Neuron (in vitro differentiated cells): ENCODE measurements at regions not wholly inside any gene's neighbourhood (a gene's known extent, or its start where the extent isn't known, plus 50 kb on each side); places are given as distances from the start of the nearest gene placed in this dataset.

Experiments
- H2AFZ ChIP-seq: one replicate; pipeline ENCODE4 v1.6.1; 2013; ENCODE audit warnings: low read depth, mild to moderate bottlenecking, inconsistent platforms, low read length, moderate library complexity
- H3K27me3 ChIP-seq: one replicate; pipeline ENCODE4 v1.6.1; 2013; ENCODE audit warnings: low read length; ENCODE audit not compliant: insufficient read depth
- H3K36me3 ChIP-seq: one replicate; pipeline ENCODE4 v1.6.1; 2013; ENCODE audit warnings: low read length; ENCODE audit not compliant: insufficient read depth
- H3K4me1 ChIP-seq: one replicate; pipeline ENCODE4 v1.6.1; 2013; ENCODE audit warnings: low read length; ENCODE audit not compliant: insufficient read depth
- H3K4me3 ChIP-seq: 2 replicates; pipeline ENCODE4 v1.5.1; 2013; ENCODE audit warnings: mild to moderate bottlenecking, low read length, moderate library complexity
- H3K9me3 ChIP-seq: one replicate; pipeline ENCODE4 v1.6.1; 2013; ENCODE audit warnings: low read length

DNA sequence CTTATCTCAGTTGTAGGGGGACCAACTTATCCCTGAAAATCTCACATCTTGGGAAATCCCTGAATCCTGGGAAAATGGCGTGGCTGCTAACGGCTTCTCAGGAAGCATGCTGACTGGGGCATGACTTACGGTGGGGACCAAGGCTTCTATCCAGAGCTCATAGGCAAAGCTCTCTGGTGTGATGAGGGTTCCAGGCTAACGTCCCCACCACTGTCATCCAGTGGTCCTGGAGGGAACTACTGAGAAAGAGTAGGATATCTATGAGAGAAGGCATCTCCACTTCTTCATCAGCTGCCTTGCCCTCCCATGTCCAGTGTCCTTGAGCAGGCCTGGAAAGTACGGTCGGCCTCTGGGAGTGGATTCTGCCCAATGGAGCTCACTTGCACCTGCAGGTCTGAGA, 210.4 kb upstream of the B3GAT1 start:
- H3K4me3 ChIP-seq: no peak overlapping the region
- H3K9me3 ChIP-seq: no peaks in the 10 kb centered on the region
- no peaks in the 10 kb centered on the region for H3K36me3 ChIP-seq
- no peak overlapping the region for H2AFZ ChIP-seq
- H3K4me1 ChIP-seq: no peaks in the 10 kb centered on the region
- peaks cover 5% of the 10 kb centered on the region for H3K27me3 ChIP-seq

DNA sequence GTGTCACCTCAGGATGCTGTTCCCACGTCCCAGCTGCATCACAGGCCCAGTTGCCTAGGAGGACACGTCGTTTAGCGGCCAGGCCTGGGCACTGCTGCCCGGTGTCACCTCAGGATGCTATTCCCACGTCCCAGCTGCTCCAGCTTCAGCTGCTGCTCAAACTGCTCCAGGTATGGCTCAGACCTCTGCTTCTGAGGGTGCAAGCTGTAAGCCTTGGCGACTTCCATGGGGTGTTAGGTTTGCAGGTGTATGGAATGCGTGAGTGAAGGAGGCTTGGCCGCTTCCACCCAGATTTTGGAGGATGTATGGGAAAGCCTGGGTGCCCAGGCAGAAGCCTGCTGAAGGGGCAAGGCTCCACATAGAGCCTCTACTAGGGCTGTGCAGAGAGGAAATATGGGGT, 205.3 kb upstream of the B3GAT1 start:
- Histone ChIP-seq H3K9me3 (no peaks in the 10 kb centered on the region), H3K4me1 (no peaks in the 10 kb centered on the region), H3K36me3 (no peaks in the 10 kb centered on the region), H3K27me3 (no peaks in the 10 kb centered on the region), H2AFZ (no peak overlapping the region), H3K4me3 (no peak overlapping the region)

DNA sequence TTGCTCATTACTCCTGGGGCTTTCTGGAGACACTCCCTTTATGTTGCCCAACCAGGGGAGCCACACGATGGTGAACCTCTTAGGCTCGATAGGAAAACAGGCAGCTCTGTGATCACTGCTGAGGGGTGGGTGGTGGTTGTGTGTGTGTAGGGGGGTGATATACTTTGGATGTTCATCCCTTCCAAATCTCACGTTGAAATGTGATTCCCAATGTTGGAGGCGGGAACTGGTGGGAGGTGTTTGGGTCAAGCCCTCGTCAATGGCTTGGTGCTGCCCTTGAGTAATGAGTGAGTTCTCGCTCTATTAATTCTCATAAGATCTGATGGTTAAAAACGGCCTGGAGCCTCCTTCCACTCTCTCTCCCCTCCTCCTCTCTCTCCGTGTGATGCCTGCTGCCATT, 204.0 kb upstream of the B3GAT1 start:
- no peaks in the 10 kb centered on the region for H3K36me3 ChIP-seq
- no peaks in the 10 kb centered on the region for H3K4me1 ChIP-seq
- no peak overlapping the region for H2AFZ ChIP-seq
- no peaks in the 10 kb centered on the region for H3K9me3 ChIP-seq
- no peaks in the 10 kb centered on the region for H3K27me3 ChIP-seq
- H3K4me3 ChIP-seq: no peak overlapping the region

GRCh38 chr11:134615041-134615615, 203.1 kb upstream of the B3GAT1 start:
- Histone ChIP-seq H3K9me3 (no peaks in the 10 kb centered on the region), H2AFZ (no peak overlapping the region), H3K36me3 (no peaks in the 10 kb centered on the region), H3K27me3 (no peaks in the 10 kb centered on the region), H3K4me1 (no peaks in the 10 kb centered on the region), H3K4me3 (no peak overlapping the region)

- Histone ChIP-seq H3K4me1 (no peaks in the 10 kb centered on the region), H2AFZ (no peak overlapping the region), H3K27me3 (no peaks in the 10 kb centered on the region), H3K9me3 (no peaks in the 10 kb centered on the region), H3K36me3 (no peaks in the 10 kb centered on the region), H3K4me3 (no peak overlapping the region)
Measured at GRCh38 chr11:134614141-134614540, 202.1 kb upstream of the B3GAT1 start.

GRCh38 chr11:134613646-134614045, 201.6 kb upstream of the B3GAT1 start:
- Histone ChIP-seq H3K4me3 (no peak overlapping the region), H3K27me3 (no peaks in the 10 kb centered on the region), H3K9me3 (no peaks in the 10 kb centered on the region), H3K4me1 (no peaks in the 10 kb centered on the region), H2AFZ (no peak overlapping the region), H3K36me3 (no peaks in the 10 kb centered on the region)

- Histone ChIP-seq H3K36me3 (no peaks in the 10 kb centered on the region), H3K27me3 (no peaks in the 10 kb centered on the region), H3K9me3 (no peaks in the 10 kb centered on the region), H2AFZ (no peak overlapping the region), H3K4me3 (no peak overlapping the region), H3K4me1 (no peaks in the 10 kb centered on the region)
Measured at GRCh38 chr11:134612140-134613030, 200.3 kb upstream of the B3GAT1 start.

DNA sequence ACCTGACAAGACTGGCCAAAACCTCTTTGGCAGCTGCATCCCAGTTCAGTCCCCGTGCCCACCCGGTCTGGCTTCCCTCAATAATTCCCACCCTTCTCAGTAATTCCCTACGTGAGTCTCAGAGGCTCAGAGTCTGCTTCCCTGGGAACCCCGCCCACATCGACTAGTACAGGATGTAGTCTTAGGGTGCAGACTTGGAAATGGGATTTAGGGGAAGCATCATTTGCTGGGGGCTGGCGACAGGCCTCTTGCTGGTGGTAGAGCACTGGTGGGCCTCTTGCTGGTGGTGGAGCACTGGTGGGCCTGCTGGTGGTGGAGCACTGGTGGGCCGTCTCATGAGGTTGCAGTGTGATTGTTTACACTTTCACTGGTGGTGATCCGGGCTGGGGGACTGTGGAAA, 199.5 kb upstream of the B3GAT1 start:
- H3K4me3 ChIP-seq: no peak overlapping the region
- no peak overlapping the region for H2AFZ ChIP-seq
- no peaks in the 10 kb centered on the region for H3K4me1 ChIP-seq
- no peaks in the 10 kb centered on the region for H3K36me3 ChIP-seq
- H3K27me3 ChIP-seq: no peaks in the 10 kb centered on the region
- no peaks in the 10 kb centered on the region for H3K9me3 ChIP-seq

DNA sequence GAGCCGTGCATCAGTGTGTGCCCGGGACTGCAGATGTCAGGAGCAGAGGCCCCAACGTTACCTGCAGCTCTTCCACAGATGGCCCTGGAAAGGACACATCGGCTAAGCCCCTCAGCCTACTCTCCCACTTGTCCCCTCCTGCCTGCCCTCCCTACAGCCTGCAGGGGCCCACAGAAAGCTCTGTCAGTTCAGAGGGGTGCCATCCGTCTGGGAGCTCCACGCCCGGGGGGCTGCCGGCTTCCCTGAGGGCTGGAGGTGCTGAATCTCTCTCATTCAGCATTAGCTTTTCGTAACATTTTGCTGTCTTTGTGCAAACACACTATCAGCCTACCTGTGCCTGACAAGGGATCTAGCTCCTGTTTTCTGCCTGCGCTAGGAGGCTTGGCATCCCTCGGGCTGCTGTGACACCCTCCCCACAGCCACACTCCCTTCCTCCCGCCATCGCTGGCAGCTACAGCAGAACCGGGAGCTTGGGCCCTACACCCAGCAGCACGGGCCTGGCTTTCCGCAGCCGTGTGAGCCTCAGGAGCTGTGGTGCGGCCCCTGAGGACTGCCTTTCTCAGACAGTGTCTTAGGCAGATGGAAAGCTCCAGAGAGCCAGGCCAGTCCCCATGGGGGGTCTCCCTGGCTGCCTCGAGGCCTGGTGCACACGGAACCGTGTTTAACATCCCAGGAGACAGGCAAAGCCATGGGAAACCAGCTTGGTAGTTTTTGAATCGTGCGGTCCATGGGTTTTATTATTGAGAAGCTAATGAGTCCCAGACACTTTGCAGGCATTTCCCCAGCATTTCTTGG, 198.3 kb upstream of the B3GAT1 start:
- Histone ChIP-seq H2AFZ (no peak overlapping the region), H3K9me3 (no peaks in the 10 kb centered on the region), H3K27me3 (no peaks in the 10 kb centered on the region), H3K4me3 (no peak overlapping the region), H3K4me1 (no peaks in the 10 kb centered on the region), H3K36me3 (no peaks in the 10 kb centered on the region)

DNA sequence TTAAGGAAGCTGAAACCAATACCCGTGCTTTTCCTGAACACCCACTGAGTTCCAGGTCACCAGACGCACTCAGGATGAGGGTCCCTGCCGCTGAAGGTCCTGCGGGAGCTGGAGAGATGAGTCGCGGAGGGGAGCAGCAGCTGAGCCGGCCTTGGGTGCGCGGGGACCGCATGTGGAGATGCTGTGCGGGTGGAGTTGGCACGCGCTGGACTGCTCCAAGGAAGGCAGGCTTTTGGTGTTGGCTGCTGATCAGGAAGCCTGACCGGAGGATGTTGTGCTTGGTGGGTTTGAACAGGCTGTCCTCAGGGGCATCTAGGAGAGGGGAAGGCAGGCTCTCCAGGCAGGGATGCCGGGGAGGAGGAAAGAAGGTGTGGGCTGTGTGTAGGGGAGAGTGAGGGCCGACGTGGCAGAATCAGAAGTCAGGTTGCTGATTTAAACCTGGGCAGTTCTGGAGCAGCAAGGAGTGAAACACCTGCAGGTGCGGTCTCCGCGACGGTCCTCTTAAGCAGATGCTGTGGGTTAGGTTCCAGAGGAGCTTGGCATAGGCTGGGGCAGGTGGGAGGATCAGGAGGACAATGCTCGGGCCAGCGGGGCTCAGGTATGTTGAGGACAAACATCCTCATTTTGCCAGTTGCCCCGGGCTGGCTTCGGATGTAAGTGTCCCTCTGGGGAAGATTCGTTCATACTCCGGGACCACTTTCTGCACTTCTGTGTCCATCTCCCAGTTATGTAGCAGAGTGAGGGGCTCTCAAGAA, 197.5 kb upstream of the B3GAT1 start:
- Histone ChIP-seq H3K9me3 (no peaks in the 10 kb centered on the region), H3K27me3 (no peaks in the 10 kb centered on the region), H2AFZ (no peak overlapping the region), H3K4me3 (no peak overlapping the region), H3K36me3 (no peaks in the 10 kb centered on the region), H3K4me1 (no peaks in the 10 kb centered on the region)

DNA sequence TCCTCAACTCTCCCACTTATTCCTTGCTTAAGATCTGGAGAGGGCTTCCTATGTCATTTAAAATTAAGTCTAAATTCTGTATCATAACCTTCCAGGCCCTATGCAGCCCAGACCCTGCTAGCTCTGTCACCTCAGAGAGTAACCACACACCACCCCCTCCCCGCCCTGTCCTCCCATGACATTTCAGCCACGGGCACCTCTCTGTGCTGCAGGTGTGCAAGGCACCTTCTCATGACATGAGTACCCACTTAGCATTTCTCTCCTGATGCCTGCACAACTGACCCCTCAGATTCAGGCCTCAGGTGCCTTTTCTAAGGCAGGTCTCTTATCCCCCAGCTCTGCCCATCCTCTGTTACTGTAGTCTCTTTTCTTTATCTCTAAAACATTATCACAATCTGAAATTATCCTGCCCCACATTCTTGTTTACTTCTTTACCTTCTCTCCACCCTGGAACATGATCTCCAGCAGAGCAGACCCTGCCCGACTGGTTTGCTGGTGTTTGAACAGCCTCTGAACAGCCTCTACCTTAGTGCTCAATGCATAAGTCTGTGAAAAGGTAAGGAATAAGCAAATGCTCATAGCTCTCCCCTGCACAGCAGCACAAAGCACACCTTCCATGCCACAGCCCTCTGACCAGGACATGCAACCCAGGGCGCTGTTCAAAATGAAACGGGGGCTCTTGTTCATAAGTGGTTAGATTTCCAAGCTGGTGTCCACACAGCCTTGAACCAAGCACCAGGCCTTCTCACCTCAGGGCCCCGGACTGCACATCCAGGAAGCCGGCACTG, 196.1 kb upstream of the B3GAT1 start:
- Histone ChIP-seq H3K4me1 (no peaks in the 10 kb centered on the region), H3K4me3 (no peak overlapping the region), H3K27me3 (no peaks in the 10 kb centered on the region), H3K9me3 (no peaks in the 10 kb centered on the region), H3K36me3 (no peaks in the 10 kb centered on the region), H2AFZ (no peak overlapping the region)

DNA sequence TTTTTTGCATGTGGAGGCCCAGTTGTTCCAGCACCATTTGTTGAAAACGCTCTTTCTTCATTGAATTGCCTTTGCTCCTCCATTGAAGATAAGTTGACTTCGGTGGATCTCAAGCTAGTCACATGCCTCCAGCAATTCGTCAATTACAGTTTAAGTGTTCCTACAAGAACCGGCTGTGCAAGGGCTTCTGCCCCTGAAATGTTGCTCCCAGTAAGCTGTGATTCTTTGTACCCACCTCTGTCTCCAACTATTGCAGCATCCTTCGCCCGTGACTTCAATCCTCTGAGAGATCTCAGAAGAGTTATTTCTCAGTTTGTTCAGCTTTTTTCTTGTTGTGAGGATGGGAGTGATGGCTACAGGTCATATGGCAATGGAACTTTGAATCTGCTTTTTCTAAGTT, 194.2 kb upstream of the B3GAT1 start:
- Histone ChIP-seq H3K4me1 (no peaks in the 10 kb centered on the region), H3K36me3 (no peaks in the 10 kb centered on the region)

More for the DNA sequence above, 194.2 kb upstream of the B3GAT1 start:
- no peak overlapping the region for H3K4me3 ChIP-seq
- no peaks in the 10 kb centered on the region for H3K9me3 ChIP-seq
- H2AFZ ChIP-seq: no peak overlapping the region
- H3K27me3 ChIP-seq: no peaks in the 10 kb centered on the region
